H54 (cell line): ENCODE measurements at regions not wholly inside any gene's neighbourhood (a gene's known extent, or its start where the extent isn't known, plus 50 kb on each side); places are given as distances from the start of the nearest gene placed in this dataset.
"Not testable (repeated sequence)": the region's sequence is repeated elsewhere in the genome, so short reads cannot be mapped to it uniquely, and the experiment has no call there.

ENCODE experiments used
- DNase-seq: peaks from one replicate; pipeline ENCODE4 v3.0.0; 2011; ENCODE audit warnings: low spot score, mixed read lengths; ENCODE audit not compliant: insufficient read length
- FAIRE-seq: peaks from 3 replicates; lab custom pipeline; 2011; peaks lifted over from hg19 to GRCh38; lab: Jason Lieb, UNC
- POLR2A ChIP-seq: IDR thresholded peaks from 2 replicates; pipeline ENCODE4 v1.6.1; 2011; ENCODE audit warnings: low read depth, mild to moderate bottlenecking, low read length

DNA sequence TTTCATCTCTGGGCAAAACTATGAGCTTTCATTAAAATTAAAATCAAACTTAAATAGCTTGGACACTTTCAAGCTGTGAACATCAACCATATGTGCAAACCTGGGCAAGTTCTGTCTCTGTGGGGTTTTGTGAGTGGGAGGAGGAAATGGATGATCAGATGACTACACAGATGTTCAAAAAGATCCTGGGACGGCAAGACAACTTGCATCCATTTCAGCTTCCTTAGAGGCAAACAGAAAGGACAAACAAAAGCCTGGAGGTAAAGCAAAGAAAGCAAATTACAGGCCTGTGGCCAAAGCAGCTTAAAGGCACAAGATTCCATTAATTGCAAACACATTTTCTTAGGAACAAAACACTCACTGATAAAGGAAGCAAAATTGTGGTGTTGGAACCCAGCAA, 222.2 kb downstream of the NEBL start:
- no peak for TF ChIP-seq POLR2A
- FAIRE-seq = no peak
- no peak for DNase-seq

DNA sequence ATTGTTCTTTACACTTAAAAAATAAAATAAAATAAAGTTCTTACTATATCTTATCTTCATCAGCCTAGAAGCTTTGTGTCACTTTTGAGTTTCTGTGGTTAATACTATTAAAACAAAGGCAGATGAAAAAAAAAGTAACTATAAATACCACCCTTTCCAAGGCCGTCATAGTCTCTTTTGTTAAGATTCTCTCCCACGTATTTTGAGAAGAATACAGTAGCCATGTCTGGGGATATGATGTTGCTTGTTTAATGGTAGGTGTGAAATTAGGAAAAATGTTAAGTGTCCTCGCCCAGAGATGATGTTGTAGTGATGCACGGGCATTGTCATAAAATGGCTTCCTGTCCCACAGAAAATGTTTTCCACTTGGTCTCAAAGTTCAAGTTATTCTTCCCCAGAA, 223.9 kb downstream of the NEBL start:
- FAIRE-seq (no peak), DNase-seq (no peak)
- TF ChIP-seq POLR2A = no peak

DNA sequence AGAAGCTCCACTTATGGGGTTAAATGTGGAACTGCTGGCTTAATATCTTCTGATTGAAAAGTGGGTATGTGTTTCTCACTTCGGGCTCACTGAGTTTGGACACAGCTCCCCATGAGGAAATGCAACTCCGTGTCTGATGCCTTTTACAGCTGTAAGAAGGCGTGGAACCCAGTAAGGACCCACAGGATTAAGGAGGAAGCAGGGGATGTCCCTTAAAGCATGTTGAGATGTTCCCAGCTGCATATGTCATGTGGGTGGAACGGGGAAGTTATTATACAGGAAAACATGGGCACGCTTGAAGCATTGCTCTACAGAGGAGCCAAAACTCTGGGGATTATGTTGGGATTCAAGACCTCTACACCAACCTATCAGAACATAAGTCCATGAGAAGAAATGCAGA, 224.4 kb downstream of the NEBL start:
- FAIRE-seq = no peak

GRCh38 chr10:20670579-20670978, 226.5 kb downstream of the NEBL start:
- DNase-seq (no peak), FAIRE-seq (no peak)
- no peak for TF ChIP-seq POLR2A

More for the DNA sequence above, 224.4 kb downstream of the NEBL start:
- no peak for TF ChIP-seq POLR2A
- no peak for DNase-seq

- DNase-seq (no peak), FAIRE-seq (no peak)
- no peak for TF ChIP-seq POLR2A
These were observed 228.1 kb downstream of the NEBL start for GRCh38 chr10:20668985-20669384.

GRCh38 chr10:20662742-20663141, 234.4 kb downstream of the NEBL start:
- DNase-seq (no peak), FAIRE-seq (no peak)
- TF ChIP-seq POLR2A = no peak

- no peak for FAIRE-seq
- DNase-seq = no peak
- no peak for TF ChIP-seq POLR2A
These were observed 237.9 kb downstream of the NEBL start for GRCh38 chr10:20659225-20659624.

- DNase-seq (no peak), FAIRE-seq (no peak)
- no peak for TF ChIP-seq POLR2A
These were observed 239.0 kb downstream of the NEBL start for GRCh38 chr10:20658158-20658557.

DNA sequence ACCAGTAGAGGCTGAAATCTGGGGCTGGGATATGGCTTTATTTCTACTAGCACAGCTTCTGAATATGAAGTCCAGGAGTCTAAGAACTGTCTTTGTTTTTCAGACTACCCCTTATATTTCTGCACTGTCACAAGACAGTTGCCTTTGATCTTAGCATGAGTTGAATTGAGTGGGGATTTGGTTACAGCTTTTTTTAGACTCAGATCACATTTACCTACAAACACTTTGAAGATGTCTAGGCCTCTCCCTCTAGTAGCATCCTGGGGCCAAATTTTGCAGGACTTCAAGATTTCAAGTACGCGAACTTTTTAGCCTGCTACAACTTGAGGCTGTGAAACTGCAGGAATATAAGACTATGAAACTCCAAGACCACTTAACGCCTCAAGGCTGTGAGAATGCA, 240.2 kb downstream of the NEBL start:
- FAIRE-seq (no peak), DNase-seq (no peak)
- no peak for TF ChIP-seq POLR2A

GRCh38 chr10:20652424-20652823, 244.7 kb downstream of the NEBL start:
- DNase-seq, FAIRE-seq: not testable (repeated sequence)

DNA sequence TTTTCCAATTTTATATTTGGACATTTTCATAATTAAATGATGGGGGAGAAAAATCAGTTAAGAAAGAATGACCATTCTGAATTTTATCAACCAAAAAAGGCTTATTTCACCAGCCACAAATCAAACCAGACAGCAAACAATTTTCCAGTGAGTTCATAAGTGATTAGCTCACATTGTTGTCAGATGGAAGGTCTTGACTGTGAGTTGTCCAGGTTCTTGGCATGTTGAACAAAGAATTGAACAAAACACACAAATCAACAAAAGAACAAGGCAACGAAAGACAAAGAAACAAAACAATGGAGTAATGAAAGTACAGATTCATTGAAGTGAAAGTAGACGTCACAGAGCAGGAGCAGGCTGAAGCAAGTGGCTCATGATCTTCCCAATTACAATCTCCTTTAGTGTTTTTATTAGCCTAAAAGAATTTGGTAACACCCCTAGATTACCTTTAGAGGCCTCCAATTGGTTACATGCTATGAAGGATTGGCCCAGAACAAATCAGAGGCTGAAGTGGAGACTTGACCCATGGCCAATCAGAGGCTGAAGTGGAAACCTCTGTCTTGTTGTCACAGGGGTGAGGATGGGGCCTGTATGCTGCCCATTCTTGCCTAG, 248.7 kb downstream of the NEBL start:
- no peak for DNase-seq
- no peak for FAIRE-seq
- no peak for TF ChIP-seq POLR2A

- DNase-seq (no peak), FAIRE-seq (no peak)
- TF ChIP-seq POLR2A = no peak
These were observed 249.4 kb downstream of the NEBL start for GRCh38 chr10:20647756-20648155.

GRCh38 chr10:20644421-20644820, 252.7 kb downstream of the NEBL start:
- FAIRE-seq (no peak), DNase-seq (no peak)
- no peak for TF ChIP-seq POLR2A

DNA sequence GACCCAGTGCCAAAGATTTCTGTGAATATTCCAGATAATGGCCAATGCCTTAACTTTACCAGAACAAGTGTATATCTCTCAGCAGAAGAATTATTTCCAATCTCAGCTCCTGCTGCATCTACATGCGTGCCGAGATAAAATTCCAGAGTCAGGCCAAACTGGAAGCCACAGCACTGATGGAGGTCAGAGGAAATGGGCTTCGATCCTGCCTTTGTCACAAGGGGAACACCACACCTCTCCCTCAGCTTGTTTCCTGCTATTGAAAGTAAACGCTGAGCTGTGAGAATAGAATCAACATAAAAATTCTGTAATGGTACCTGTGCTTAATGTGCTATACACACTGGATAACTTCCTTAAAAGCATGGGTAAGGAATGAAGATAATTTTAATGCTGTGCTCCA, 255.5 kb downstream of the NEBL start:
- no peak for DNase-seq
- no peak for FAIRE-seq
- TF ChIP-seq POLR2A = no peak

DNA sequence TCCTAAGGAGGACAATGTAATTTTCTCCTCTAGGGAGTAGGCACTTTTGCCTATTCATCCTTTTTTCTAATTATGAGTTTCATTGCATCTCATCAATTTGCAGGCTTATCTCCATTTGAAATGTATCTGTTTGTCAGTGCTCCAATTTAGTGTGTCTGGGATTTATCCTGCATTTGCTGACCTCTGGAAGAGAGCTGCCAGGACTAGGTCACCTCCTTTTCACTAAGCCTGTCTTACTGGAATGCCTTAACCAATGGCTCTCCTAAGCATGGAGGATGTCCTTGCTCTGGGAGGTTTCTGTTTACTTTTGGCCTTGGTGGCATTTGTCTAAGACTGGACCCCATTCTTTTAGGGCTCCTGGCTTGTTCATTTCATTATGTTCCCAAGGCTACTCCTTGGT, 261.5 kb downstream of the NEBL start:
- TF ChIP-seq POLR2A = no peak
- FAIRE-seq = no peak
- no peak for DNase-seq

GRCh38 chr10:20634839-20635238, 262.3 kb downstream of the NEBL start:
- FAIRE-seq = no peak
- no peak for TF ChIP-seq POLR2A
- DNase-seq = no peak
